ENCODE measurements at regions not wholly inside any gene's neighbourhood (a gene's known extent, or its start where the extent isn't known, plus 50 kb on each side); places are given as distances from the start of the nearest gene placed in this dataset.
"Not testable (repeated sequence)": the region's sequence is repeated elsewhere in the genome, so short reads cannot be mapped to it uniquely, and the experiment has no call there.

GRCh38 chr5:58294598-58295305 is 165.1 kb downstream of the PLK2 start:
- H3K9ac ChIP-seq (ENCODE audit: low read depth in 1 of 2, low read length in 2 of 2) = no peak overlapping the region

GRCh38 chr5:58288275-58288674 is 171.6 kb downstream of the PLK2 start:
- not testable (repeated sequence) for H3K9me3 ChIP-seq (ENCODE audit: control insufficient read depth in 4 of 4, low read length in 3 of 4); H3K27me3 ChIP-seq (ENCODE audit: control insufficient read depth in 4 of 4, insufficient read depth in 4 of 4, low read length in 3 of 4); H3K9ac ChIP-seq (ENCODE audit: low read depth in 1 of 2, low read length in 2 of 2); H3K36me3 ChIP-seq (ENCODE audit: control insufficient read depth in 4 of 4, insufficient read depth in 3 of 4, low read depth in 1 of 4, low read length in 3 of 4); DNase-seq (ENCODE audit: low spot score); H3K27ac ChIP-seq (ENCODE audit: low read depth in 1 of 2, low read length in 2 of 2); H3K4me3 ChIP-seq (ENCODE audit: low read depth in 1 of 3, low read length in 3 of 3); H3K4me1 ChIP-seq (ENCODE audit: control insufficient read depth in 4 of 4, insufficient read depth in 4 of 4, low read length in 3 of 4)
- WGBS = 84% methylated on average over 10 of the region's 10 CpGs

More at GRCh38 chr5:58294598-58295305, 165.1 kb downstream of the PLK2 start:
- no peak for DNase-seq (ENCODE audit: low spot score)
- Histone ChIP-seq H3K27ac (ENCODE audit: low read depth in 1 of 2, low read length in 2 of 2) (no peak overlapping the region), H3K4me3 (ENCODE audit: low read depth in 1 of 3, low read length in 3 of 3) (no peak overlapping the region), H3K27me3 (ENCODE audit: control insufficient read depth in 4 of 4, insufficient read depth in 4 of 4, low read length in 3 of 4) (peaks cover 0 to 3% (median 0%) of the 10 kb centered on the region in 4 donors), H3K4me1 (ENCODE audit: control insufficient read depth in 4 of 4, insufficient read depth in 4 of 4, low read length in 3 of 4) (no peaks in the 10 kb centered on the region), H3K9me3 (ENCODE audit: control insufficient read depth in 4 of 4, low read length in 3 of 4) (no peaks in the 10 kb centered on the region), H3K36me3 (ENCODE audit: control insufficient read depth in 4 of 4, insufficient read depth in 3 of 4, low read depth in 1 of 4, low read length in 3 of 4) (no peaks in the 10 kb centered on the region)
- 52% methylated on average over 1 of the region's 1 CpG for WGBS
- TF ChIP-seq RAD21 (IDR thresholded peaks at IDR 0.05) (no peak), FOXA2 (IDR thresholded peaks at IDR 0.05) (no peak), ZBTB33 (IDR thresholded peaks at IDR 0.05) (no peak), RXRA (IDR thresholded peaks at IDR 0.05) (no peak), NR2F2 (IDR thresholded peaks at IDR 0.05) (no peak), SP1 (IDR thresholded peaks at IDR 0.05) (no peak), GABPA (IDR thresholded peaks at IDR 0.05 in 1 of 2, conservative IDR thresholded peaks at IDR 0.05 in 1 of 2) (no peak), HNF4G (IDR thresholded peaks at IDR 0.05) (no peak), HNF4A (conservative IDR thresholded peaks at IDR 0.05) (no peak), FOXA1 (IDR thresholded peaks at IDR 0.05) (no peak), MAX (IDR thresholded peaks at IDR 0.05) (no peak), CTCF (IDR thresholded peaks at IDR 0.05; ENCODE audit: low read depth, low read length, missing input control) (no peak), ATF3 (IDR thresholded peaks at IDR 0.05) (no peak), YY1 (IDR thresholded peaks at IDR 0.05) (no peak), REST (IDR thresholded peaks at IDR 0.05) (no peak), JUND (IDR thresholded peaks at IDR 0.05) (no peak)

Measured in liver (tissue), 8 donors.